Lung (tissue), 11 donors: ENCODE measurements at regions not wholly inside any gene's neighbourhood (a gene's known extent, or its start where the extent isn't known, plus 50 kb on each side); places are given as distances from the start of the nearest gene placed in this dataset.
"Not testable (repeated sequence)": the region's sequence is repeated elsewhere in the genome, so short reads cannot be mapped to it uniquely, and the experiment has no call there.

ENCODE experiments used
- ATAC-seq: fragments of 200-7000 bp; cut with Tn5 transposase; one replicate; pipeline ENCODE4 v1.9.1; 2020; ENCODE audit warnings: moderate number of reproducible peaks; ENCODE audit not compliant: insufficient read depth, low FRiP score
- DNase-seq, 3 donors: peaks; one replicate each; pipeline ENCODE4 v3.0.0-alpha.2; 2013 to 2017
- H3K27ac ChIP-seq, 2 donors: one replicate each; pipeline ENCODE4 v1.5.1; 2013; ENCODE audit warnings: mild to moderate bottlenecking in 2 of 2, moderate library complexity in 2 of 2, control low read depth in 1 of 2, inconsistent platforms in 1 of 2, low read depth in 1 of 2, low read length in 1 of 2
- H3K27me3 ChIP-seq, 3 donors: one replicate each; pipeline ENCODE4 v1.5.1; 2013; ENCODE audit warnings: low read length in 2 of 3; ENCODE audit not compliant: control insufficient read depth in 3 of 3, insufficient read depth in 3 of 3
- H3K36me3 ChIP-seq, 4 donors: one replicate each; pipeline ENCODE4 v1.5.1; 2013; ENCODE audit warnings: low read length in 4 of 4, mild to moderate bottlenecking in 1 of 4, moderate library complexity in 1 of 4; ENCODE audit not compliant: control insufficient read depth in 4 of 4, insufficient read depth in 4 of 4
- H3K4me1 ChIP-seq, 5 donors: one replicate each; pipeline ENCODE4 v1.5.1; 2013; ENCODE audit warnings: low read length in 5 of 5, mild to moderate bottlenecking in 2 of 5, moderate library complexity in 1 of 5; ENCODE audit not compliant: control insufficient read depth in 5 of 5, insufficient read depth in 5 of 5
- H3K4me3 ChIP-seq: one replicate; pipeline ENCODE4 v1.5.1; 2013; ENCODE audit warnings: mild to moderate bottlenecking, control low read depth, moderate library complexity
- H3K9ac ChIP-seq, 2 donors: one replicate each; pipeline ENCODE4 v1.5.1; 2013; ENCODE audit warnings: low read length in 2 of 2, control low read depth in 1 of 2; ENCODE audit not compliant: insufficient read depth in 1 of 2
- H3K9me3 ChIP-seq, 4 donors: one replicate each; pipeline ENCODE4 v1.5.1; 2013; ENCODE audit warnings: low read length in 3 of 4, mild to moderate bottlenecking in 1 of 4, moderate library complexity in 1 of 4; ENCODE audit not compliant: control insufficient read depth in 4 of 4, insufficient read depth in 3 of 4
- WGBS, 2 donors: extraction: QIAGEN DNeasy Blood & Tissue Kit; methylation state at CpG; one replicate each; pipeline ENCODE4 v1.1.7; 2013; 5-methylcytosine and 5-hydroxymethylcytosine counted together
- TF ChIP-seq, protein P1 (sequence below): IDR thresholded peaks from 2 replicates; pipeline ENCODE4 v1.5.1; 2012; ENCODE audit warnings: mild to moderate bottlenecking; ENCODE audit errors: control extremely low read depth, extremely low read depth
- donor health status: control.
- donor health status: control.
- donor health status: Bipolar disorder and iron deficiency.
- donor health status: healthy.
- donor health status: DM: yes; HTN: yes; CAD: no.

- ATAC-seq: no peak
- no peaks in the 10 kb centered on the region for H3K27me3 ChIP-seq
- no peaks in the 10 kb centered on the region for H3K36me3 ChIP-seq
- no peak overlapping the region for H3K4me3 ChIP-seq
- peaks cover 0 to 2% (median 0%) of the 10 kb centered on the region in 4 donors for H3K9me3 ChIP-seq
- no peak overlapping the region for H3K9ac ChIP-seq
- no peak for DNase-seq
- TF ChIP-seq, protein P1, sequence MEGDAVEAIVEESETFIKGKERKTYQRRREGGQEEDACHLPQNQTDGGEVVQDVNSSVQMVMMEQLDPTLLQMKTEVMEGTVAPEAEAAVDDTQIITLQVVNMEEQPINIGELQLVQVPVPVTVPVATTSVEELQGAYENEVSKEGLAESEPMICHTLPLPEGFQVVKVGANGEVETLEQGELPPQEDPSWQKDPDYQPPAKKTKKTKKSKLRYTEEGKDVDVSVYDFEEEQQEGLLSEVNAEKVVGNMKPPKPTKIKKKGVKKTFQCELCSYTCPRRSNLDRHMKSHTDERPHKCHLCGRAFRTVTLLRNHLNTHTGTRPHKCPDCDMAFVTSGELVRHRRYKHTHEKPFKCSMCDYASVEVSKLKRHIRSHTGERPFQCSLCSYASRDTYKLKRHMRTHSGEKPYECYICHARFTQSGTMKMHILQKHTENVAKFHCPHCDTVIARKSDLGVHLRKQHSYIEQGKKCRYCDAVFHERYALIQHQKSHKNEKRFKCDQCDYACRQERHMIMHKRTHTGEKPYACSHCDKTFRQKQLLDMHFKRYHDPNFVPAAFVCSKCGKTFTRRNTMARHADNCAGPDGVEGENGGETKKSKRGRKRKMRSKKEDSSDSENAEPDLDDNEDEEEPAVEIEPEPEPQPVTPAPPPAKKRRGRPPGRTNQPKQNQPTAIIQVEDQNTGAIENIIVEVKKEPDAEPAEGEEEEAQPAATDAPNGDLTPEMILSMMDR: no peak
- H3K27ac ChIP-seq: no peak overlapping the region
- WGBS, 2 donors: 80 to 94% methylated on average over 1 of the region's 1 CpG
- no peaks in the 10 kb centered on the region for H3K4me1 ChIP-seq
Observed at GRCh38 chr6:4220558-4220957, 85.2 kb upstream of the ECI2 start.

DNA sequence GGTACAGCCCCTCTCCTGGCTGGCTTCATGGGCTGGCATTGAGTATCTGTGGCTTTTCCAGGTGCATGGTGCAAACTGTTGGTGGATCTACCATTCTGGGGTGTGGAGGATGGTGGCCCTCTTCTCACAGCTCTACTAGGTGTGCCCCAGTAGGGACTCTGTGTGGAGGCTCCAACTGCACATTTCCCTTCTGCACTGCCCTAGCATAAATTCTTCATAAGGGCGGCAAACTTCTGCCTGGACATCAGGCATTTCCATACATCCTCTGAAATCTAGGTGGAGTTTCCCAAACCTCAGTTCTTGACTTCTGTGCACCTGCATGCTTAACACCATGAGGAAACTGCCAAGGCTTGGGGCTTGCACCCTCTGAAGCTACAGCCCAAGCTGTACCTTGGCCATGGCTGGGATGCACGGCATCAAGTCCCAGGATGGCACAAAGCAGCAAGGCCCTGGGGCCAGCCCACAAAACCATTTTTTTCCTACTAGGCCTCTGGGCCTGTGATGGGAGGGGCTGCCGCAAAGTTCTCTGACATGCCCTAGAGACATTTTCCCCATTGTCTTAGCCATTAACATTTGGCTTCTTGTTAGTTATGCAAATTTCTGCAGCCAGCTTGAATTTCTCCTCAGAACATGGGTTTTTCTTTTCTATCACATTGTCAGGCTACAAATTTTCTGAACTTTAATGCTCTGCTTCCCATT is 83.4 kb upstream of the ECI2 start:
- DNase-seq, H3K27me3 ChIP-seq, H3K4me1 ChIP-seq, H3K4me3 ChIP-seq, H3K9ac ChIP-seq, H3K27ac ChIP-seq, ATAC-seq, H3K9me3 ChIP-seq, H3K36me3 ChIP-seq: not testable (repeated sequence)
- 90 to 98% methylated on average over 3 of the region's 3 CpGs for WGBS, 2 donors

DNA sequence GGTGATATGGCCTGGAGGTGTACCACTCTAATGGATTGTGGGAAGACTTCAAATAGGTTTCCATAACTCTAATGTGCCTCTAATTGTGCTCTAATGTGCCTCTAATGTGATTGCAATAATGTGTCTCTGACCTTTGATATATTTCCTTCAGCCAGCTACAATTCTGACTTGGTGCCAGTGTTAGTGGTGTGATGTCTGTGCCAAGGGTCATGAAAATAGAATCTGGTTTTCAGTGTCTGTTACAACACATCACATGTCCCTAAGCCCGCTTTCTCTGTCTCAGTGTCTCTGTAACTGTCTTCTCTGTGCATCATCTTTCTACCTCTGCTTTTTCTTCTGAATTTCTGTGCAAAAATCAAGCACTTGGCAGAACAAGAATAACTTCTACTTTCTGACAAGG is 77.2 kb upstream of the ECI2 start:
- Histone ChIP-seq H3K4me3 (no peak overlapping the region), H3K9ac (no peak overlapping the region), H3K36me3 (no peaks in the 10 kb centered on the region), H3K4me1 (peaks cover 0 to 7% (median 0%) of the 10 kb centered on the region in 5 donors), H3K9me3 (peaks cover 0 to 6% (median 3%) of the 10 kb centered on the region in 4 donors), H3K27ac (peak overlapping the region in 1 of 2 donors; percentile 14), H3K27me3 (no peaks in the 10 kb centered on the region)
- DNase-seq: no peak
- WGBS, 2 donors: 81 to 100% methylated on average over 1 of the region's 1 CpG
- TF ChIP-seq, protein P1: no peak
- no peak for ATAC-seq

DNA sequence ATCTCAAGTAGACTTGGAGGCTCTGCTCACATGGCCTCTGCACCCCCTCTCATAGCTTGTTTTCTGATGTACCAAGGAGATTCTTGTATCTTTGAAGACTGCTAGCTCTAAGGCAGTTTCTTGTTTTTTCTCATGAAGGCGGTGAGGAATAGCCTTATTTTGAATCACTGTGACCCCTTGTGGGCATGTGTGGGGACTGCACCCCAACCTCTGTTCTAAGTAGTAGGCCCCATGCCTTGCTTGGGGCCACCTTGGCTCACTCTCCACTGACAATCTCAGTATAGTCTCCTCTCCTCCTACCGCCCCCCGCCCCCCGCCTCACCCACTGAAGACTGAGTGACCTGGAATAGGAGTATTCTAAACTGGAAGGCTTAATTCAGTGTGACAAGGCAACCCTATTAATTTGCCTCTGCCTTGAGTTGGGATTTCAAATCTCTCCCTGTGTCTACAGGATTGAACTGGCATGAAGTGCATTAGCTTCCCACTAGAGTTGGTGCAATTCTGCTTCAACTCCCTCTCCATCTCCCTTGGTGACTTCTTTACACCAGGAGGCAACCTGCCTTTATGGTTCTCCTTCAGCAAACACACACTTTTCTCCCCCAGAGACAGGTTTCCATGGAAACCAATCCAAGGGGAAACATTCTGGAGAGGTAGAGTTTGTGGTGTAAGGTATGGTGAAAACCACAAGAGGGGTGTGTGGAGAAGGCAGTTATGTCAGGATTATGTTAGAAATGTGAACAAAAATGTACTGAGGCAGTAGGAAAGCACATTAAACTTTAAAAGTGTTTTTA is 75.4 kb upstream of the ECI2 start:
- no peak overlapping the region for H3K27ac ChIP-seq
- ATAC-seq (no peak), DNase-seq (peak; percentile 20 to 49 (median 35))
- peaks cover 0 to 6% (median 3%) of the 10 kb centered on the region in 4 donors for H3K9me3 ChIP-seq
- H3K27me3 ChIP-seq: no peaks in the 10 kb centered on the region
- 68 to 70% methylated on average over 4 of the region's 4 CpGs for WGBS, 2 donors
- H3K4me3 ChIP-seq: no peak overlapping the region
- H3K36me3 ChIP-seq: no peaks in the 10 kb centered on the region
- H3K9ac ChIP-seq: no peak overlapping the region
- peaks cover 0 to 7% (median 0%) of the 10 kb centered on the region in 5 donors for H3K4me1 ChIP-seq
- TF ChIP-seq, protein P1: peak; percentile 35
